NCI-H524 (cell line): ENCODE measurements at regions not wholly inside any gene's neighbourhood (a gene's known extent, or its start where the extent isn't known, plus 50 kb on each side); places are given as distances from the start of the nearest gene placed in this dataset.

Experiments used
- DNase-seq, 2 experiments: peaks; one replicate each; lab custom pipeline; 2025; lab: John Stamatoyannopoulos, UW

DNA sequence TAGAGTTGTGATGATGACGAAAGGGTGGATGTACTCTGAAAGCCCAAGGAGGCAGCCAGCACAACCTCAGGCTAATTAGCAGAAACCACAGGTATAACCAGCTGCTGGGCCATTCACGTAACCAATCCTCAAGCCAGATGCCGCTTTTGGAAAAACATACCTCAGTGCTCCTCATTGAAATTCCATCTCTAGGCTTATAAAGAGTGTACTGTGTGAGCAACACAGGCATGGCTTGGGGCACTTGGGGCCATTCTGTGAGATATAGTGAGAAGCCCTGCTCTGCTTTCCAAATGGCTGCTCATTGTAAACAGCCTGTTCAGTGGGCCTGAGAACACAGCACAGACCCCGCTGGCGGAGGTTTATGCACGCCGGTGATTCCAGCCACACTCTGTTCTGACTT, 182.1 kb upstream of the HHIP start:
- DNase-seq, result no peak

DNA sequence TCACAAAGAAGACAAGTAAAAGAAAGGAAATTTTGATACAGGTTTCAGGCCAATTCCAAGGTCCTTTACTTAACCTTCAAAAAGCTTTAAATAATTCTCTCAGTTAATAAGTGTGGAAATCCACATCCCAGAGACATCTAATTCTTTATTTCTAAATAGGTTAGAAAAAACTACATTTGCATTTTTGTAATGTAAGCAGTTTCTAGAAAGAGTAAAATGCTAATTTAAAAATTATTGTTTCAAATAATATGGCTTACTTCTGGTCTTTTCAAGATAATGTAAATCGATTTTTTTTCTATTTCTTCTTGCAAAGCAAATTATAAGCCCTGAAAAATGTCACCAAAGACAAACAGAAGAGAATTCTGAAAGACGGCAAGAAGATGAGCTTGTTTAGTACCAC, 180.4 kb upstream of the HHIP start:
- no peak for DNase-seq

DNA sequence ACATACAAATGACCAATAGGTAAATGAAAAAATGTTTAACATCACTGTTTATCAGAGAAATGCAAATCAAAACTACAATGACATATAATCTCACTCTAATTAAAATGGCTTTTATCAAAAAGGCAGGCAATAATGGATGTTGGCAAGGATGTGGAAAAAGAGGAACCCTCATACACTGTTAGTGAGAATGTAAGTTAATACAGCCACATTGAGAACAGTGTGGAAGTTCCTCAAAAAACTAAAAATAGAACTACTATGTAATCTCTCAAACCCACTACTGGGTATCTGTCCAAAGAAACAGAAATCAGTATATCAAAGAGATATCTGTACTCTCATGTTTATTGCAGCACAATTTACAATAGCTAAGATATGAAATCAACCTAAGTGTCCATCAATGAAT, 165.9 kb upstream of the HHIP start:
- DNase-seq, result no peak

DNA sequence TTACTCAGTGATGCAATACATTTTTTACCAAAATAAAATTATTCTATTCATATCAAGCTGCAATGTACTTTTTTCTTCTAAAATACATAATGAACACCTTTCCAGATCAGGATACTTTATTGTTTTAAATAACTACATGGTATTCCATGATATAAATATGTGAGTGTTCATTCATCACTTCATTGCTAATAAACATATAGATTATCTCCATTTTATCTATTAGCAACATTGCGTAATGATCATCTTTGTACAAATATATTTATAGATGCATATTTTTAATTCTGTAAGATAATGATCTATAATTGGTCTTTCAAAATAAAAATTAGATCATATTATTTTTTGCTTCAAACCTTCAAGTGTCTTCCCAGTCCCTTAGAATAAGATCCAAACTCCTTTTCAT, 156.1 kb upstream of the HHIP start:
- no peak for DNase-seq

DNA sequence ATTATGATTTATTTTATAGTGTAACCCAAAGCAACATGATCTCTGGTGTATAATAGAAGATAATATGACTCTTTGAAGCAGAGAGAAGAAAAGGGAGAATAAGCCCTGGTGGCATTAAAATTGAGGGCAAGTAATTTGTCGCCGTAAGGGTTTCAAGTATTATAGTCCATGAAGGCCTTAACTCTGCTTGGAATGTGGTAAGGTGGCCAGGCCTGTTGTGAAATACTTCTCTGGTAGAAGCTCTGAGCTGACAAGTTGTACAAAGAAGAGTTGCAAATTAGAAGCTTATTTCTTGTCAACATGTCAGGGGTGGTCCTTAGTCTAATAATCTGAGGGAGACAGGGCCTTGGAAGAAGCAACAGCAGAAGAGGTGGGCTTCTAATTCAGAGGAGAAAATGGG, 151.7 kb upstream of the HHIP start:
- no peak for DNase-seq

DNA sequence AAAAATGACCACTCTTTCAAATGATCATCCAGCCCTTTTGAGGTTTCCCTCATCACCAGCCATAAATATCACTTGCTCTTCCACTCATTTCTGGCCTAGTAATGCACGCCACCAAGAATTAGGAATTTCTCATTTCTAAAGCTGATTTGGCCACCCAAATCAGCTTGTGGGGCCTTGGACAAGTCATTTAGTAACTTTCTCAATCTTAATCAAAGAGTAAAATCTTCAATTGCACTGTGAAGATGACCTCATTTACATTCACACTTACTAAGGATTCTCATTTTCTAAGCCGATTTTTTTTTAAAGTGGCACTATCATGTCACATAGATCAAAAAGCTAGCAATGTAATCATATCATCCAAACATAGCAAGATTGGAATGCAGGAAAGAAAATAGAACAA, 150.0 kb upstream of the HHIP start:
- no peak for DNase-seq

DNA sequence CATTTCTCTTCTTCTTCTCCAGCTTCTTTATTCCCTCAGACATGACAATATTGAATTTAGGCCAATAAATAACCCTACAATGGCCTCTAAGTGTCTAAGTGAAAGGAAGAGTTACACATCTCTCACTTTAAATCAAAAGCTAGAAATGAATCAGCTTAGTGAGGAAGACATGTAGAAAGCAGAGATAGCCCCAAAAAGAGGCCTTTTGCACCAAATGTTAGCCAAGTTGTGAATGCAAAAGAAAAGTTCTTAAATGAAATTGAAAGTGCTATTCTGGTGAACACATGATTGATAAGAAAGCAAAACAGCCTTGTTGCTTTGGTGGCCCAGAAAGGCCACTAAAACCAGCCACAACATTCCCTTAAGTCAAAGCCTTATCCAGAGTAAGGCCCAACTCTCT, 146.2 kb upstream of the HHIP start:
- DNase-seq, result no peak

DNA sequence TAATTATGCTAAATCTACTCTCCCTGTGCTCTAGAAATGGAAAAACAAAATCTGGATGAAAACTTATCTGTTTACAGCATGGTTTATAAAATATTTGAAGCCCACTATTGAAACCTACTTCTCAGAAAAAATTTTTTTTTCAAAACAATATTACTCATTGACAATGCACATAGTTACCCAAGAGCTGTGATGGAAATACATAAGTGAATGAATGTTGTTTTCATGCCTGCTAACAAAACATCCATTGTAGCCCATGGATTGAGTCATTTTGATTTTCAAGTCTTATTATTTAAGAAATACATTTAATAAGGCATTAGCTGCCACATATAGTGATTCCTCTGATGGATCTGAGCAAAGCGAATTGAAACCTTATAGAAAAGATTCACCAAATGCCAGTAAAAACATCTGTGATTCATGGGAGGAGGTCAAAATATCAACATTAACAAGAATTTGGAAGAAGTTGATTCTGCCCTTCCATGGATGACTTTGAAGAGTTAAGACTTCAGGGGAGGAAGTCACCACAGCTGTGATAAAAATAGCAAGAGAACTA, 144.7 kb upstream of the HHIP start:
- DNase-seq, result no peak

DNA sequence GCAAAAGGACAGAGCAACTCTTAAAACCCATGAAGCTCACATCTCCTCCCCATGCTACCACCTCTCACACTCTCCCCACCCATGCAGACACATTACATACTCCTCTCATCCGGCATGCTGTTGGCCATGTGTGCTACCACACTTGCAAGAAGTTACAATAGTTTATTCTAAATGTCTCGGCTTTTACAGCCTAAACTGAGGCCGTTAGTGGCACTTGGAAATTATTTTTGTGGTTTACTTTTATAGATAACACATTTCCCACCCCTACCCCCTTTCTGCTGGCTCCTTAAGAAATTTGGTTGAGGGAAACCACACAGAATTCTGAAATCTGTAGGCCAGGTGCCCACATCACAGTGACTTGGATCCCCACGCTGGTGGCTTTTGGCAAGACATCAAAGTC, 141.1 kb upstream of the HHIP start:
- DNase-seq, result no peak

DNA sequence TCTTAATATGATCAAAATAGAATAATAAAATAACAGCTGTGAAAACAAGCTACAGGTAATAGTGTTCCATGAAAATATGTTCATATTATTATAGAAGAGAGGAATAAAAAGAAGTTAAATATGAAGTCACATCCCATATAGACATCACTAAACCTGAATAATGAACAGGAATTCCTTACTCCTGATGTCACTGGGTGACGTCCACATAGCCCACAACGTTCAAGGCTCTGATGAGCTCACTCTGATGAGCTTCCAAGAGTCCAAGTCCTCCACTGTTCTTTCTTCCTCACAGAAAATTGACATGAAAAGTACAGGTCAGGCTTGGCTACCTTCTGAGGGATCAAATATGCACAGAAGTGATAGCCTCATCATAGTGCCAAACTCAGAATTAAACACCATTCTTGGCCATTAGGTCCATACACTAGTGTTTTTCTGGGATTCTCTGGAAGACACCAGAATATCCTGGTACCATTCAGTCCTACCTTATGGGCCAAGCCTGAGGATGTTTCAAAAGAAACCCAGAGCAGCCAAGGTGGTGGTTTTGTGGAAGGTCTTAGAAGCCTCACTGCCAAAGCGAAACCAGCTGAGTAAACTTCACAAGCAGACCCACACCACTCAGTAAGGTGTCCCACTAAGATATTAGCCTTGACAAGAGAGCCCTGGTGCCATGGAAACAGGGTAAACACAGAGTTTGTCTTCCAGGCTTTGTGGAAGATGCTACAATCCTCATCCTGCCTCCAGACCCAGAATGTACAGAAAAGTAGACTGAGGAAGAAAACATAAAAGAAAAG, 138.4 kb upstream of the HHIP start:
- no peak for DNase-seq

DNA sequence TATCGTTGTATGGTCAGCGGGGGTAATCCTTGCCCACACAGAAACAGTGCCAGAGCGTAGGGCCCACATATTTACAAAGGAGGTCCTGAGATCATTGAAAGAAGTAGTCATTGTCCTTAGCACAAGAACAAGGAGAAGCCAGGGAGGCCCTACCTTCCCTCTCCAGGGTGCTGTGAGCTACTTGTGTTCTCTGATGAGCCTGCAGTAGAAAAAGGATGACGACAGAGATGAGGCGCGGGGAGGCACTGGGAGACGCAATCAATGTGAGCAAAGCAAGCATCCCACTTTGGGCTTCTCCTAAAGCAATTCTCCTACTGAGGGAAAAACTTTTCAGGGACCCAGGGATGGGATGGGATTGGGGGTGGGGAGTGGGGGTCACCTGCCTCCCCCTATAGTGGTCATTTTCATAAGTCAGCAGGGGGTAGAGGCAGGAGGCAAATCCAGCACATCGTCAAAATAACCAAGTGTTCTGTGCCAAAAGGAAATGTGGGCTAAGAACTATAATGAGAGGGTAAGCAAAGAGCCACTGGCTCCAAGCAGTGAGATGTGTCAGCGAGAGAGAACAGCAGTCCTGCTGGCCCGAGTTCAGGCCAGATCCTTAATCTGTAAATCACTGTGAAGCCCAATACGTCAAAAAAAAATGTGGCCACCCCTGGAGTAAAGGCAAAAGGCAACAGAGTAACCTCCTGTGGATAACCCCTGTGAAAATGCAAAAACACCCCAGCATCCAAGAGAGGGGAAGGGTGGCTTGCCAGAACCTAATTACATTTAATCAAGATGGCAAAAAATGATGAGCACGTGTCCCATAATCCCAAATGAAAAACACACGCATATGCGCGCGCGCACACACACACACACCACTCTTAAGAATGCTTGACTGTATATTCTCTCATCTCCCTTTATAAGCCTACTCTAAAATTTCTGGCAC, 136.6 kb upstream of the HHIP start:
- no peak for DNase-seq

DNA sequence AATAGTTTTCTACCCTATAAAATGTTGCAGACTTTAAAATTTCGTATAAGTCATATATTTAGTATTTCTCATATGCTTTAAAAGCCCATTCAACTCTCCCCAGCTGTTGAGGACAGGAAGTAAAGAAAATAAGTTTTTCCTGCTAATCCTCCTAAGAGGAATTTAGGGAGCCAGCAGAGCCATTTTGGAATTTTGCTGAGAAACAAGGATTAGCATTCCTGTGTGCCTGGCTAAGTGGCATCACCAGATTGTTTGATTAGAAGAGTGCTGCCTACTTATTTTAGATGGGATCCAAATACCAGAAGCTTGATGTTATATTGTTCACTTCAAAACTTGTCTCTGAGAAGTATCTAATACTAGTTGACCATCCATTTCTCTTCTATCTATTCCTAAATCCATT, 131.2 kb upstream of the HHIP start:
- peak in 1 of 2 experiments; percentile 7 for DNase-seq

DNA sequence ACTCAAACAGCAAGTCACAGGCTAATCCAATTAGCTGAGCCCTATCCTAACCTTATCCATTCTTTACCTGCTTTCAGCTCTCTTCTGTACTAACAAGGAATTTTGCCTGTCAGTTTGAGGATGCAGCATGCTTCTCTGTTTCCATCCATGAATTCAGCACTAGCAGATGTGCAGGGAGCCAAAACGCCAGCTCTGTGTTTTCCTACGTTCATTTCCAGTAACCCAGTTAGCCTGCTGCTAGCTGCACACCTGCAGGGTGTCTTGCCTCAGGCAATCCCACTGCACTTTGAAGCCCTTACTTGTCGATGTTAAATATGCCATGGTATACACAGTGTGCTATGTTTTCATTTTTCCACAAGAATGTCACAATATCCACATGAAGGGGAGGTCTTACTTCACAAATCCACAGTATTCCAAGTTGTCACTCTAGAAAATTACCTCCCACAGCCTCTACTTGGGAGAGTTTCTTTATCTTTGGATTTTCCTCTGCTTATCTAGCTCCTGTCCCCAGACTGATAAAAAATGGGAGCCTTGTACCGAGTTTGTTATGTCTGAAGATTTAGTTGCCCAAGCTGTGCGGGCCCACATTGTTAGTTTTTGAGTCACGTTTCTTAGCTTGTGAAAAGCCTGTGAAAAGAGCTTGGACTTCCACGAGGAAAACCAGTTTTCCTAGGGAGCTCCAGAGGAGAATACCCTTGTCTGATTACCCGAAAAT, 127.6 kb upstream of the HHIP start:
- no peak for DNase-seq

DNA sequence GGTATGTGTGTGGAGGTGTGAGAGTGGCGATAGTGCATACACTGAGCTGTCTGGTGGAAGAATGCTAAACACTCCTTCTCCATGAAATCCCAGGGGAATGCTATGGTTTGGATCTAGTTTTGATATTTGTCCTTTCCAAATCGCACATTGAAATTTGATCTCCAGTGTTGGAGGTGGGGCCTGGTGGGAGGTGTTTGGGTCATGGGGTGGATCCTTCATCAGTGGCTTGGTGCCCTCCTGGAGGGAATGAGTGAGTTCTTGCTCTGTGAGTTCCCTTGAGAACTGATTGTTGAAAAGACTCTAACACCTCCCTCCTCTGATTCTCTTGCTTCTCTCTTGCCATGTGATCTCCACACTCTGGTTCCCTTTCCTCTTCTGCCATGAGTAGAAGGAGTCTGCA, 114.1 kb upstream of the HHIP start:
- DNase-seq, result no peak

DNA sequence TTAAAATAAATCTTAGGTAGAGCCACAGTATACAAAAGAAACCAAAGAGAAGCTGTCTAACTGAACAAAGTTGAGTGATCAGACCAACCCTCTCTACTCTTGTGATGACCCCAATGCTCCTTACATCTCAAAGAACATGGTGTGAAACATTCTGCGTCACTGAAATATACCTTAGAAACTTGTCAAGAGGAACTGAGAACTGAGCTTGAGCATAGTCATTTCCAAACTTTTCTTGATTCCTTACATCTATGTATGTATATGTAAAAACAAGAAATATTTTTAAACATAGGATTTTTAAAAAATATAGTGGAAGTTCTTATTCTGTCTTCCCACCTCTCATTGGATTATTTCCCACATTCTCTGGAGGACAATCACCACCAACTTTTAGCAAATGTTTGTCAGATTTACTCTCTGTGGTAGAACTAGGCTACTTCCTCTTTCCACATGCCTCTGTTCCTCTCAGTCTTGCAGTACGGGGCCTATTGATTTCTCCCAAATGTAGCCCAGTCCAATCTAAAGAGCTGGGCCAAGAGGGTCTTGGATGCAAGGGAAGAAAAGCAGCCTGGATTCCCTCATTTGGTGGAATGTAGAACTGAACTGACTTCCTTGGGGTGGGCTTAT, 98.2 kb upstream of the HHIP start:
- DNase-seq, result no peak

DNA sequence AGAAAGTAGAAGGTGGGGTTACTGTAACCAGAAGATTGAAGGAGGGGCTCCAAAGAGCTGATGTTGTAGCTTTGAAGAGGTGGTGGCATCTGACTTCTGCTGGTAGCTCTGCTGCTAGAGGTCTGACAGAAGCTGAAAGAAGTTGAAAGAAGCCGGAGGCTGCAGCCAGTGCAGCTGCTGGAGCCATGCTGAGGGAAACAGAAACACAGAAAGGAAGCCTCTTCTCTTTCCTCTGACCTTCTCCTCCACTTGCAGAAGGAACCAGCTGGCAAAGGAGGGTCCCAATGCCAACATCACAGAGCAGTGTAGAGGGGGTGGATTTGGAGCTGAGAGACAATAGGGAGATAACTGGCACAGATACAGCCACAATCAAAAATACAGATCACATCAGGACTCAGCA, 89.3 kb upstream of the HHIP start:
- no peak for DNase-seq

DNA sequence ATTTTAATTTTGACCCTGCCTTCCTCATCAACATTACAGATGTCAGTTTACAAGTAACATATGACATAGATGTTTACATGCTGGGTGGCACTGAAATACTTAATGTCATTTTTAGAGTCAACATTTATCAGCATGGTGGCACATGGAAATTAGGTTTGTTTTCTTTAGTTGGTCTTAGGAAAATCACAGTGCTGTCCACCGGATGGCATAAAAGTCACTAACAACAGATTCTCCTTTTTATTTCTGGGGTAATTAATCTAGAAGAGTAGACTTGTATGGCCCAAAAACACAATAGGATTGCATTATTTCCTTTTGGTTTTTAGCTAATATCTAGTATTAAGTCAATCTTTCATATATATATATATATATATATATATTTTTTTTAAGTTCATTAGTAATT, 88.6 kb upstream of the HHIP start:
- no peak for DNase-seq

DNA sequence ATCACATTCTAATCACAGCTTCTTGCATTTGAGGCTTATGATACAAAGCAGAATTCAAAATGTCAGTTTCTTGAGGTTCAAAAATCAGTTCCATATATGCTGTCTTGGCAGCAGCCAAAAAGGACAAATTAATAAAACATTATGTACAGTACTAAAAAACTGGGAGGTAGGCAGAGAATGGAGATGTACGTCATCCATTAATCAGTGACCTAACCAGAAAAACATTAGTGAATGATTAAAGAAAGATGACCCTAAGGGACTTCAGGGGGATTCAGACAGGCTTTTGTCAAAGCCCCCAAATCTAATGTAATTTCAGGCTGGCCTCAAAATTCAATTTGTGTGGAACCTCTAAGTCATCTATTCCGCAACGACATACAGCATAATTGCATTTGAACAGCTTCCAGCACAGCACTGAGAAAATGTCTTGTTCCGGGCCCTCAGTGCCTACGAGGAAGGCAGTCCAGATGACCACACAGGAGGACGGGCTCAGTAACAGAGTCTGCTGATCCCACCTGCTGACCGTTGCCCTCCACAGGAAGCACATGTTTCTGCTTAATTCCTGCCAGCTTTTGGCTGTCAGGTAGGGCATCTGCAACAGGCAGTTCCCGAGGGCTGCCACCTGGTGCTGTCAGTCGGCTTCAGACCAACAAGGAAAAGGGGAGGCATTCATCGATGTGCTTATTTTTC, 83.8 kb upstream of the HHIP start:
- DNase-seq, result peak in 1 of 2 experiments; percentile 60

DNA sequence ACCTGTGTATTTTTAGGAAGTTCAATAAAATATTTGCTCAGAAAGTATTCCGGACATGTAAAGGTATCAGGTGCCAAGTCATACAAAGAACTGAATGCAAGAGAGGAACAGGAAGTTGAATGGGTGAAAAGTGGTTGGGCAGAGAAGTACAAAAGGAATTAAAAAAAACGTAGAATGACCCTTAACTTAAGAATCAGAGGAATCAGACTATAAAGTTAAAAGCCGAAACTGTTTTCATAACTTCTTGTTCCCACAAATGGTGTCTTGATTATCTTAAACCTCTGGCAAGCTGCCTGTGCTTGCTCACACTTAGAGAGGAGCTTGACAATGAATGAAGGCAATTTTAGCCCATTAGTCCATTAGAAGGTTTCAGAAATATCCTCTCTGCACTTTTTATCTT, 81.6 kb upstream of the HHIP start:
- DNase-seq, result no peak

DNA sequence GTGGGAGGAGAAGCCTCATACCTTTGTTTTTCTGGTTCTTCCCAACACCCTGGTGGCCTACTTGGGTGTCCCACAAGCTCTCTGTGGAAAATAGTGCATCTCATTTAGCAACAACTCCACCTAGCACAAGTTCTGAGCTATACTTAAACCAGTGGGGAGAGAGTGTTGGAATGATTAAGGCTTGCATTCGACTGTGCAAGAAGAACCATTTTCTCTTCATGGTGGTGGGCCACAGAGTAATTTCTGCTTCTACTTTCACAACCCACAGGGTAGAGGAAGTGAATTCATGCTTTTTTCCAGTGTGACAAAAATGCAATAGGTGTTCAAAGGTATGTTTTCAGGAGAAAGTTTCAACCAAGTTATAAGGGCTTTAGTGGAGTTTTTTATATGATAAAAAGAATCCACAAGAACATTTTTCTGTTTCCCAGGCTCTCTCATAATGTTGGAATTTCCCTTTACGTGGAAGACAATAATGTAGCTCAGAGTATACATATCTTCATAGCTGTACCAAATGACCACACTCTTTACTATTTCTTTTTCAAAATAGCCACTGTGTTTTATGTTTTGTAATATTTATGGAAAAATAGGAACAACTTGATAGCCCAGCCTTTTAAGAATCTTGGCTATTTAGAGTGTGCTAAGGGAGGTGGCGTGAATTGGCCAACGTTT, 80.3 kb upstream of the HHIP start:
- no peak for DNase-seq

DNA sequence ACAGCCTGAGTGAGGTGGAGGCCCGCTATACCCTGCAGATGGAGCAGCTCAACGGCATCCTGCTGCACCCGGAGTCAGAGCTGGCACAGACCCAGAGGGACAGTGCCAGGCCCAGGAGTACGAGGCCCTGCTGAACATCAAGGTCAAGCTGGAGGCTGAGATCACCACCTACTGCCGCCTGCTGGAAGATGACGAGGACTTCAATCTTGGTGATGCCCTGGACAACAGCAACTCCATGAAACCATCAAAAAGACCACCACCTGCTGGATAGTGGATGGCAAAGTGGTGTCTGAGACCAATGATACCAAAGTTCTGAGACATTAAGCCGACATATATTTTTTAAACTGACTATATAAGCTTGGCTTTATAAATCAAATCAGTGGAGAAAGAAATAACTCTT, 73.3 kb upstream of the HHIP start:
- no peak for DNase-seq
